ENCODE measurements at regions not wholly inside any gene's neighbourhood (a gene's known extent, or its start where the extent isn't known, plus 50 kb on each side); places are given as distances from the start of the nearest gene placed in this dataset.

GRCh38 chr3:152742368-152743347 is 92.3 kb upstream of the P2RY1 start:
- Histone ChIP-seq H3K9ac (ENCODE audit: low read length) (no peak overlapping the region), H3K27me3 (ENCODE audit: control insufficient read depth, insufficient read depth, low read length) (no peaks in the 10 kb centered on the region), H3K4me3 (ENCODE audit: low read length) (no peak overlapping the region), H3K4me1 (ENCODE audit: control insufficient read depth, insufficient read depth, low read length) (no peaks in the 10 kb centered on the region), H3K36me3 (ENCODE audit: control insufficient read depth, insufficient read depth, low read length) (no peaks in the 10 kb centered on the region), H3K9me3 (ENCODE audit: control insufficient read depth, low read length) (no peaks in the 10 kb centered on the region)

GRCh38 chr3:152745646-152746045 is 89.3 kb upstream of the P2RY1 start:
- no peaks in the 10 kb centered on the region for H3K9me3 ChIP-seq (ENCODE audit: control insufficient read depth, low read length)
- no peaks in the 10 kb centered on the region for H3K27me3 ChIP-seq (ENCODE audit: control insufficient read depth, insufficient read depth, low read length)
- H3K36me3 ChIP-seq (ENCODE audit: control insufficient read depth, insufficient read depth, low read length), result no peaks in the 10 kb centered on the region
- no peak overlapping the region for H3K9ac ChIP-seq (ENCODE audit: low read length)
- H3K4me3 ChIP-seq (ENCODE audit: low read length), result no peak overlapping the region
- H3K4me1 ChIP-seq (ENCODE audit: control insufficient read depth, insufficient read depth, low read length), result no peaks in the 10 kb centered on the region

DNA sequence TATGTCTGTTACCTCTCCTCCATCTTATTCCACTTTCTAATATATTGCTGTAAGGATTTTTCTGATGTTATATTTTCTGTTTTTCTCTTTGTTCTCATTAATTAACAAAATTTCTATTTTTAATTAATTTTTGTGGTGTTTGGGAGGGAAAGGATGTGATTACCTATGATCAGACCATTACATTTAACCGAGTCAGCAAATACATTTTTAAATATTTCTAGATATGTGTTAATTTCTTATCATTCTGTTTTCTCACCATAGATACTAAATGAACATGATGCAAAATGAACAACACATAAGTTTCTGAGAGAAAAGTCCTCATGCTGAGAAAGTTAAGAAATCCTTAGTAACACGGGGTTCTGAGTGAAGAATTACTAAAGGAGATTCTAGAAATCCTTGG is 80.6 kb upstream of the P2RY1 start:
- no peak overlapping the region for H3K9ac ChIP-seq (ENCODE audit: low read length)
- H3K4me1 ChIP-seq (ENCODE audit: control insufficient read depth, insufficient read depth, low read length), result no peaks in the 10 kb centered on the region
- no peaks in the 10 kb centered on the region for H3K36me3 ChIP-seq (ENCODE audit: control insufficient read depth, insufficient read depth, low read length)
- H3K27me3 ChIP-seq (ENCODE audit: control insufficient read depth, insufficient read depth, low read length), result no peaks in the 10 kb centered on the region
- no peak overlapping the region for H3K4me3 ChIP-seq (ENCODE audit: low read length)
- no peaks in the 10 kb centered on the region for H3K9me3 ChIP-seq (ENCODE audit: control insufficient read depth, low read length)

- no peak overlapping the region for H3K4me3 ChIP-seq (ENCODE audit: low read length)
- H3K9ac ChIP-seq (ENCODE audit: low read length), result no peak overlapping the region
- no peaks in the 10 kb centered on the region for H3K27me3 ChIP-seq (ENCODE audit: control insufficient read depth, insufficient read depth, low read length)
- H3K9me3 ChIP-seq (ENCODE audit: control insufficient read depth, low read length), result no peaks in the 10 kb centered on the region
- H3K36me3 ChIP-seq (ENCODE audit: control insufficient read depth, insufficient read depth, low read length), result no peaks in the 10 kb centered on the region
- no peaks in the 10 kb centered on the region for H3K4me1 ChIP-seq (ENCODE audit: control insufficient read depth, insufficient read depth, low read length)
Observed at GRCh38 chr3:152756807-152757206, 78.1 kb upstream of the P2RY1 start.

- Histone ChIP-seq H3K27me3 (ENCODE audit: control insufficient read depth, insufficient read depth, low read length) (no peaks in the 10 kb centered on the region), H3K9ac (ENCODE audit: low read length) (no peak overlapping the region), H3K9me3 (ENCODE audit: control insufficient read depth, low read length) (no peaks in the 10 kb centered on the region), H3K4me3 (ENCODE audit: low read length) (no peak overlapping the region), H3K4me1 (ENCODE audit: control insufficient read depth, insufficient read depth, low read length) (no peaks in the 10 kb centered on the region), H3K36me3 (ENCODE audit: control insufficient read depth, insufficient read depth, low read length) (no peaks in the 10 kb centered on the region)
Observed at GRCh38 chr3:152760024-152760563, 74.8 kb upstream of the P2RY1 start.

DNA sequence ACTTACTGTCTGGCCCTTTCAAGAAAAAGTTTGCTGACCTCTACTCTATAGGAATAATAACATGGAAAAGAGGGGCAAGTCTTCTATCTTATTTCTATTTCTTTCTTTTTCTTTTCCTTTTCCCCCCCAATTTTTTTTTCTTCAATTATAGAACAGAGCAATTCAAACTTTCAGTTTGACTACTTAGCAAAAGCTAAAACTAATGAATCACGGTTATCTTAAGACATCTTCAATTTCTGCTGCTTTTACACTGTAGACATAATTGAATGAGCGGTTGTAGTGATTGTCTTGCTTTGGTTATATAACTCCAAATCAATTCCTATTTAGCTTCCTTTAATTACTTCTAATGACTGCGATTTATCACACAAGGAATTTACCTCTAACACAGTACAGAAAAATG is 74.3 kb upstream of the P2RY1 start:
- no peak overlapping the region for H3K4me3 ChIP-seq (ENCODE audit: low read length)
- H3K9me3 ChIP-seq (ENCODE audit: control insufficient read depth, low read length), result no peaks in the 10 kb centered on the region
- H3K4me1 ChIP-seq (ENCODE audit: control insufficient read depth, insufficient read depth, low read length), result no peaks in the 10 kb centered on the region
- H3K27me3 ChIP-seq (ENCODE audit: control insufficient read depth, insufficient read depth, low read length), result no peaks in the 10 kb centered on the region
- no peaks in the 10 kb centered on the region for H3K36me3 ChIP-seq (ENCODE audit: control insufficient read depth, insufficient read depth, low read length)
- no peak overlapping the region for H3K9ac ChIP-seq (ENCODE audit: low read length)

GRCh38 chr3:152768478-152768877 is 66.5 kb upstream of the P2RY1 start:
- Histone ChIP-seq H3K27me3 (ENCODE audit: control insufficient read depth, insufficient read depth, low read length) (no peaks in the 10 kb centered on the region), H3K4me1 (ENCODE audit: control insufficient read depth, insufficient read depth, low read length) (no peaks in the 10 kb centered on the region), H3K9me3 (ENCODE audit: control insufficient read depth, low read length) (no peaks in the 10 kb centered on the region), H3K9ac (ENCODE audit: low read length) (no peak overlapping the region), H3K36me3 (ENCODE audit: control insufficient read depth, insufficient read depth, low read length) (no peaks in the 10 kb centered on the region), H3K4me3 (ENCODE audit: low read length) (no peak overlapping the region)

GRCh38 chr3:152769523-152769922 is 65.4 kb upstream of the P2RY1 start:
- Histone ChIP-seq H3K4me1 (ENCODE audit: control insufficient read depth, insufficient read depth, low read length) (no peaks in the 10 kb centered on the region), H3K9ac (ENCODE audit: low read length) (no peak overlapping the region)

DNA sequence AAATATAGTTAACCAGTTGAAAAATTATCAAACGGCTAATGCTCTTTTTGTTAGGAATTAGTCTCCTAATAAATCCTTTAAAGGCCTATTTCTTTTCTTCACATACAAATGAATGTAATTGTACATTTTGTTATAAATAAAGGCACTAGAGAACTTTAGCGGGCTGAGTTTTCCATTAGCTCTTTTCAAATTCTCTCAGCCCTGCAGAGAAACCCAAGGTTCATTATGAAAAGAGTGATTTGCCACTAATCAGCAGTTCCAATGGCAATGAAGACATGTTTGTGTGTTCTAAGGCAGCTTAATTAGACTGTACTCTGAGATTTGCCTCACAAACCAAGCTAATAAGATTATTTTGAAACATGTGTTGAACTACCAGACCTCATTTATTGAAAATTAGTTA is 64.6 kb upstream of the P2RY1 start:
- Histone ChIP-seq H3K9me3 (ENCODE audit: control insufficient read depth, low read length) (no peaks in the 10 kb centered on the region), H3K4me3 (ENCODE audit: low read length) (no peak overlapping the region), H3K27me3 (ENCODE audit: control insufficient read depth, insufficient read depth, low read length) (no peaks in the 10 kb centered on the region), H3K9ac (ENCODE audit: low read length) (no peak overlapping the region), H3K36me3 (ENCODE audit: control insufficient read depth, insufficient read depth, low read length) (no peaks in the 10 kb centered on the region), H3K4me1 (ENCODE audit: control insufficient read depth, insufficient read depth, low read length) (no peaks in the 10 kb centered on the region)

More at GRCh38 chr3:152769523-152769922, 65.4 kb upstream of the P2RY1 start:
- H3K9me3 ChIP-seq (ENCODE audit: control insufficient read depth, low read length), result no peaks in the 10 kb centered on the region
- H3K4me3 ChIP-seq (ENCODE audit: low read length), result no peak overlapping the region
- H3K36me3 ChIP-seq (ENCODE audit: control insufficient read depth, insufficient read depth, low read length), result no peaks in the 10 kb centered on the region
- no peaks in the 10 kb centered on the region for H3K27me3 ChIP-seq (ENCODE audit: control insufficient read depth, insufficient read depth, low read length)

DNA sequence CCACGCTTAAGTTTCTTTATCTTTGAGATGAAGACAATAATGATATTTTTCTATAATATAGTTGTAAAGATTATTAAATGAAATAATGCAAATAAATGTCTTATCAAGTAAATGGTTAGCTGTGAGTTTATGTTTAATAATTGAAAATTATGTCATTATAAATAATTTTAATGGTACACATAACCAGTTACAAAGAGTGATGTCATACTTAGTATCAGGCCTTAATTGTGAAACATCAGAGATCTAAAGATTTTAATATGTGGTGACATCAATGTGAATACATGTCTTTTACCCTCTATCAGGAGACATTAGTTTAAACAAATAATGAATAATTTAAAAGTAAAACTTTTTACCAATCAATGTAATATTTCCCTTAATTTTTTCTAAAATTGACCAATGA is 63.8 kb upstream of the P2RY1 start:
- Histone ChIP-seq H3K9ac (ENCODE audit: low read length) (no peak overlapping the region), H3K4me3 (ENCODE audit: low read length) (no peak overlapping the region), H3K4me1 (ENCODE audit: control insufficient read depth, insufficient read depth, low read length) (no peaks in the 10 kb centered on the region), H3K27me3 (ENCODE audit: control insufficient read depth, insufficient read depth, low read length) (no peaks in the 10 kb centered on the region), H3K36me3 (ENCODE audit: control insufficient read depth, insufficient read depth, low read length) (no peaks in the 10 kb centered on the region), H3K9me3 (ENCODE audit: control insufficient read depth, low read length) (no peaks in the 10 kb centered on the region)

GRCh38 chr3:152772674-152773225 is 62.2 kb upstream of the P2RY1 start:
- Histone ChIP-seq H3K9ac (ENCODE audit: low read length) (no peak overlapping the region), H3K27me3 (ENCODE audit: control insufficient read depth, insufficient read depth, low read length) (no peaks in the 10 kb centered on the region), H3K4me3 (ENCODE audit: low read length) (no peak overlapping the region), H3K9me3 (ENCODE audit: control insufficient read depth, low read length) (no peaks in the 10 kb centered on the region), H3K36me3 (ENCODE audit: control insufficient read depth, insufficient read depth, low read length) (no peaks in the 10 kb centered on the region), H3K4me1 (ENCODE audit: control insufficient read depth, insufficient read depth, low read length) (no peaks in the 10 kb centered on the region)

DNA sequence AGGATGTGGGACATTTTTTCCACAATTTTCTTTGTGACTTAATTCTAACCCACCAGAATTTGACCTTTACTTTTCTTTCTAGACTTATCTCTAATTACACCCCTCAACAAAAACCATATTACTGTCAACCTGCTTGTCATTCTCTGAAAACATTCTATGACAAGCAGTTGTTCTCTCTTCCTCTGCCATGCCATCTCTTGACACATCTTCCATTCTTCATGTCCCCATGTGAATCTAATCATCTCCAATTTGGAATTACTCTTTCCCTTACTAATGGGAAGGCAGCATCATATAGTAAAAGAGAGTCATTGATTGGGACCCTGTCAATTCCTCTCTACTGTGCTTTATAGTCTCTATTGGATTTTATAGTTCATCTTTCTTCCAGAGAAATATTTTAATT is 61.3 kb upstream of the P2RY1 start:
- no peaks in the 10 kb centered on the region for H3K9me3 ChIP-seq (ENCODE audit: control insufficient read depth, low read length)
- H3K27me3 ChIP-seq (ENCODE audit: control insufficient read depth, insufficient read depth, low read length), result no peaks in the 10 kb centered on the region
- H3K4me1 ChIP-seq (ENCODE audit: control insufficient read depth, insufficient read depth, low read length), result no peaks in the 10 kb centered on the region
- H3K36me3 ChIP-seq (ENCODE audit: control insufficient read depth, insufficient read depth, low read length), result no peaks in the 10 kb centered on the region
- H3K4me3 ChIP-seq (ENCODE audit: low read length), result no peak overlapping the region
- no peak overlapping the region for H3K9ac ChIP-seq (ENCODE audit: low read length)
